Activated naive CD4-positive, alpha-beta T cell treated with anti-CD3 and anti-CD28 coated beads, Interleukin-2, amount 50 U/mL, for 16 hours (primary cell): ENCODE measurements at regions not wholly inside any gene's neighbourhood (a gene's known extent, or its start where the extent isn't known, plus 50 kb on each side); places are given as distances from the start of the nearest gene placed in this dataset.

Source experiments
- DNase-seq: peaks from one replicate; pipeline ENCODE4 v3.0.0-alpha.2; 2020

- no peak for DNase-seq
Measured at GRCh38 chr10:29962166-29962850, 97.1 kb downstream of the JCAD start.

- DNase-seq = no peak
Measured at GRCh38 chr10:29961351-29961750, 98.0 kb downstream of the JCAD start.

GRCh38 chr10:29960261-29960660 is 99.1 kb downstream of the JCAD start:
- no peak for DNase-seq

- DNase-seq = no peak
Measured at GRCh38 chr10:29959586-29959985, 99.8 kb downstream of the JCAD start.

- no peak for DNase-seq
Measured at GRCh38 chr10:29958440-29958839, 100.9 kb downstream of the JCAD start.

DNA sequence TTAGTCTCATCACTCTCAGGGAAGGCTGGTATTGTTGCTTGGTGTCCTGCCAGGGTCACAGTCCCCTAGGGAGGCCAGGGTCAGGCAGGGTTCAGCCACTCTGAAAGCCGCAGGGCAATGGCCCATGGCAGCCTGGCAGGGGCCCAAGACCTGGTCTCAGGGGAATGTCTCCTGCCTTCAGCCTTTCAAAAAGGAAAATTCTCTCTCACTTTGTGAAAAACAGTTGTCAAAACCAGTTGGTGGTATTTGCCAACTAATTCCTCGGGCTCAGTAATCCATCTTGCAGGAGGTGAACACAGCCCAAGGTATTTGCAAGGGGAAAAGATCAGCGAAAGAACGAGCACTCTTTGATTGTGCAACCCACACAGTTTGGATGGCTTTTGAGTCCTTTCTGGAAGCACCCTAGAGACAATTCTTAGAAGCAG is 101.5 kb downstream of the JCAD start:
- no peak for DNase-seq

DNA sequence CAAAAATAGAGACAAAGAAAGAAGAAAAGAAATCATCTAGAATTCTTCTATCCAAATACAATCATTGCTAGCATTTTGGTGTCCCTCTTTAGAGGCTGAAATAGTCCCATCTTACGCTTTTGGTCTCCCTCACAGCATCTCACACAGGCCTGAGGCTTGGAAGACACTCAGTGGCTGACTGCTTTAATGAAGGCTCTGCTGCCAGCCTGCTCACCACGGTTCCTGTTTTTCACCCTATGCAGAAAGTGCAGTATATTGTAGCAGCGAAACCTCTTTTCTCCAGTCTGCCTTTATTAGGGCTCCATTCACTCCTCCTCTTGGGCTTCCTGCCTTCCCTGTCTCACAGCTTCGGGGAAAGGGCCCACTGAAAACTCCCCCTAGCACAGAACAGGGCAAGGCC is 102.2 kb downstream of the JCAD start:
- DNase-seq = no peak

DNA sequence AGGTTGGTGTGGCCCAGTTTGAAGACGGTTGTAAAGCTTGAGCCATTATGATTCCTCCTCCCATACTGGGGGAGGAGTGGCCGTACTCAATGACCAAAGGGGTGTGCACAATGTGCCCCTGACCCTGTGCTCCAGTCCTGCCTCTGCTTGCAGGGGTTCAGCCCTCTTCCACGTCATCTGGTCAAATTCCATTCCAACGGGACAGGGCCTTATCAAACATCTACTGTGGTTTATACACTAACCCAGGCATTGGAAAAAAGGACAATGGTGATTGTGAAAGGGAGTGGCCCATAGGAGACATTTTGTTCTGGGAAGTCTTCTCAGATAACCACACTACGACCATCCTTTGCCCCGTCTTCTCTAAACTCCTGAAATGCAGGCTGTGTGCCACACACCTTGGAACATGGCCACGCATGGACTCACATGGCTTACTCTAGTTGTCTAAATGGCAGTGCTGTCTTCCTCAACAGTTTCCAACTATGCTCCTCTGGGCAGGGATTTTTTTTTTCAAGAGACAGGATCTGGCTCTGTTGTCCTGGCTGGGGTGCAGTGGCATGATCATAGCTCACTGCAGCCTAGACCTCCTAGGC is 103.0 kb downstream of the JCAD start:
- no peak for DNase-seq

DNA sequence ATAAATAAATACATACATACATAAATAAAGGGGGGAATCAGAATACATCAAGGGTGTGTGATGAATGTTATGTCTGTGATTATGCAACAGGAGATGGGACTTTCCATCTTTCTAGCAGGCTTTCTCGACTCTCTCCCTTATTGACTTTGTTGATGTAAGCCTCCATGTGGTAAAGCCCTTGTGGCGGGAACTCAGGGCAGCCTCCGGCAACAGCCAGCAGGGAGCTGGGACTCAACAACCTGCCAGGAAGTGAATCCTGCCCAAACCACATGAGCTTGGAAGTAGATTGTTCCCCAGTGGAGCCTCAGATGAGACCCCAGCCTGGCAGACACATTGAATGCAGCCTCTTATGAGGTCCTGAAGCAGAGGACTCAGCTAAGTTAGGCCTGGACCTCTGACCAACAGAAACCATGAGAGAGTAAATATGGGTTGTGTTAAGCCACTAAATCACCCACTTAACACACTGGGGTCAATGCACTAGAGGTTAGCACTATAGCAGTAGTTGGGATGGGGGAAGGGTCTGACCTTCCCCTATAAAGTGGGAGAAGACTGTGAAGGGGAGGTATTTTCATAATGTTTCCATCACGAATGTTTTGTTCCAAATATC is 104.0 kb downstream of the JCAD start:
- no peak for DNase-seq

GRCh38 chr10:29951441-29951931 is 107.9 kb downstream of the JCAD start:
- no peak for DNase-seq

- DNase-seq = no peak
Measured at GRCh38 chr10:29950391-29950790, 109.0 kb downstream of the JCAD start.

- DNase-seq = no peak
Measured at GRCh38 chr10:29949411-29950011, 109.9 kb downstream of the JCAD start.

DNA sequence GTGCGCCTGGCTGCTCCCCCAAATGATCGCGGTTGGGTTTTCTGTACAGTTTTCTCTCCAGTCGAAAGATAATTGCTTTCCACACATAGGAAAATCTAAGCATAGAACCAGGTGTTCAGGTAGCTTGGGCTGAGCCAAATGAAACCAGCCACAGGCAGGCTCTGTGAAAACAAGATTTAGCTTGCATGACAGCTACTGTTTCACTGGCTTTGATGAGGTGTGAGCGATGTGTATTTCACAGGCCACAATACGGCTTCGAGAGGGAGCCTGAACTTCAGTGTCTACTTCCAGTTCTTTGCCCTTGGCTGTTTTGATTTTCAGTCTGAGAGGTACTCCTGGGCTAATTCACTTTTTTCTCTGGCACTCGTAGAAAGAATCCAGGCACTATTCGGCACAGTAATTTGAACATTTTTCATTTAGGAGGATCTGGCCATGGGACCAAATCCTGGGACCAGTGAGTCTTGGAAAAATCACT is 110.5 kb downstream of the JCAD start:
- no peak for DNase-seq

DNA sequence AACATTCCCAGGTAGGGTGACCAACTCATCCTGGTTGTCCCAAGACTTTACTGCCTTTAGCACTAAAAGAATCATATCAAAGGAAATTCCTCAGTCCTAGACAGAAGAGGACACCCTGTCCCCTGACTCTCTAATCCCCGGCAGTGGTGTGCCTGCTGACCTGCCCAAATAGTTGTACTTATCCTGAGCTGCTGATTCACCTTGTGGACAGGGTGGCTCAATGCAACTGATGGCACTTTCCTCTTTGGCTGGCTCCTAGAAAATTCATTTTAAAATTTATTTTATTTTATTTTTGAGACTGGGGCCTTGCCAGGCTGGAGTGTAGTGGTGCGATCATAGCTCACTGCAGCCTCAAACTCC is 111.7 kb downstream of the JCAD start:
- DNase-seq = no peak

DNA sequence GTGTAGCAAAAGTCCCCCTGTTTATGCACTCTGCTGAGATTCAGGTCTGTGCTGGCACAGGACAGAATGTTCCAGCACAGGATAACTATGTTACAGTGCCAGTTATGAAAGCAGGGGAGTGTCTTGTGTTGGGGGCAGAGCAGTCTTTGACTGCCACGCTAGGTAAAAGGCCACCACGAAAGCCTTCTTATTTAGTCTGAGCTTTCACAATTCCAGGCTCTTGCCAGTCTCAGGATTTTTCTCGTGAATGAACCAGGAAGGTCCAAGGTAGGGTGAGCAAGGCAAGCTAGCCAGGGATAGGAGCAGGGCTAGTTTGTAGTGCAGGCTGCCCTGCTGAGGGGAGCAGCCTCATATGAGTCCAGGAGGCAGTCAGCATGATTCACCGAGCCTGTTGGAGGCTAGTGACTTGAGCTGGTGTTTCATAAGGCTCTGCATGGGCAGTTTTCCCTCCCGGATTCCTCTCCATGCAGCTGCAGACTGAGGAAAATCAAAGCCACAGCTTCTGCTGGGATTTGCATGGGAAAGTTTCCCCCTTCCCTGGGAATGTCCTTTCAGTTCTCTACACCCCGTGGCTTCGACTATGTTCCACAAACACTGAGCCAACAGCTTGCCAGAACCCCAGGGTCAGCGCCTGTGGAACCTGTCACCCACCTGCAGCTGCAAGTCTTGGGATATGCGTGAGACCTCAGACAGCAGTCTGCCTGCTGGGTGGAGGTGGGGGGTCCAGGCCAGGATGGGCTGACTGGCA is 112.3 kb downstream of the JCAD start:
- no peak for DNase-seq

- DNase-seq = no peak
Measured at GRCh38 chr10:29946614-29946952, 112.8 kb downstream of the JCAD start.

DNA sequence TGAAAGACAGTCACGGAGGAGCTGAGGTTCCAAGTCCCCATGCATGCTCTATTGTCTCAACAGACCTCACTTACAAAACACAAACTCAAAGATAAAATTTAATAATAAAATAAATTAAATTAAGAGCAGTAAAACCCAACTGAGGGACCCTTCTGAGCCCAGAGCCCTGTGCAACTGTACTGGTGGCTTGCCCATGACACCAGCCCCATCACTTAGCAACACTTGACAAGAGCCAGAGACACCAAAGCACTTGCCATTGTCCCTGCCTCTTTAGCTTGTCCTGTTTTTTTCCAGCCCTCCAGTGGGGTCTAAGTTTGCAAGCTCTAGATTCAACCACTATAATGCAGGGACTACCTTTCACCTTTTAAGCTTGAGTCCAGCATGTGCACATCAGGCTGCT is 117.9 kb downstream of the JCAD start:
- DNase-seq = no peak

- DNase-seq = no peak
Measured at GRCh38 chr10:29932991-29933390, 126.4 kb downstream of the JCAD start.

DNA sequence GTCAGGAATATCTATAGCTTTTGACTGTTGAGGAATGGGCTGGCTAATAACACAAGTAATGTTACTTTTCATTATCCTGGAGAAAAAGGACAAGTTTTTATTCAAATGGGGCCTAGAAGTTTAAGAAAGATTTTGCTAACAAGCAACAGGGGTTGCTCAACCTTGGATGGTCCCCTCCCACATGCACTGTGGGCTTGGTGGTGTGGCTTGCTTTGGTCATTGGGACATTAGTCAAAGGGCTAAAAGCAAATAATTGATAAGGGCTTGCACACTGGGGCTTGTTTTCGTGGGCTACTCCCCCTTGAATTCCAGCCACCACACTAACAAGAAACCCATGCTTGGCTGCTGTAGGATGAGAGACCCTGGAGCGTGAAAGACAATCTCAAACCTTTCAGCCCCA is 127.6 kb downstream of the JCAD start:
- DNase-seq = no peak

DNA sequence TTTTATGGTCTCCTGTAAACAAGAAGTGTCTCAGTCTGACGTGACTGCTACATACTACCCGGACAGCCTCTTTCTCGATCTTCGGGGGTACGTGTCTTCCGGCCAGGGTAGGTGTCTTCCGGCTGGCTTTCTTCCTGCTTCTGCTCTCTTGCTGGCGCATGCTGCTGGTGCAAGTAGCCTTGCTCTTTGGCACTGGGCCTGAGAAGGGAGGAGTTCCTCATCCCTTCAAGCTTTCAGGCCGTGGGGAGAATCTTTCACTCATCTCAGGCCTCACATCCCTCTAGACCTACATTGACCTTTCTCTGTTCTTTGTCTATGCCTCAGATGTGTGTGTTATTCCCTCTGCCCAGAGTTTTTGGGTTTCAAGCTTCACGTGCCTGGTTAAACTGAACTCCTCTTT is 130.4 kb downstream of the JCAD start:
- no peak for DNase-seq

DNA sequence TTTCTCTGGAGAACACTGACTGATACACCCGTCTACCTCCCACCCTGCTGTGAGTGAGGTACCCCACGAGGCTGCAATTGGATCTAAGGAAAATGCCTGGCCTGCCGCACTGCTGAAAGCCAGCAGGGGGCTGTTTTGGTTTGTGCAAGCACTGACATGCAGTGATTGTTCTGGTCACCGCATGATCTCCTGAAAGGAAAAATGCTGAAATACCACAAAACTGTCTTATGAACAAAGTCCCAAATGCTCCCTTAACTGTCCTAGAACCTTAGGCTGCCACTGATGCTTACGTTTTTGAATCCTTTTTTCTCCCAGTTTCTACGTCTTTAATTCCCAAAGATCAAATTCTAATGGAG is 132.7 kb downstream of the JCAD start:
- DNase-seq = no peak

DNA sequence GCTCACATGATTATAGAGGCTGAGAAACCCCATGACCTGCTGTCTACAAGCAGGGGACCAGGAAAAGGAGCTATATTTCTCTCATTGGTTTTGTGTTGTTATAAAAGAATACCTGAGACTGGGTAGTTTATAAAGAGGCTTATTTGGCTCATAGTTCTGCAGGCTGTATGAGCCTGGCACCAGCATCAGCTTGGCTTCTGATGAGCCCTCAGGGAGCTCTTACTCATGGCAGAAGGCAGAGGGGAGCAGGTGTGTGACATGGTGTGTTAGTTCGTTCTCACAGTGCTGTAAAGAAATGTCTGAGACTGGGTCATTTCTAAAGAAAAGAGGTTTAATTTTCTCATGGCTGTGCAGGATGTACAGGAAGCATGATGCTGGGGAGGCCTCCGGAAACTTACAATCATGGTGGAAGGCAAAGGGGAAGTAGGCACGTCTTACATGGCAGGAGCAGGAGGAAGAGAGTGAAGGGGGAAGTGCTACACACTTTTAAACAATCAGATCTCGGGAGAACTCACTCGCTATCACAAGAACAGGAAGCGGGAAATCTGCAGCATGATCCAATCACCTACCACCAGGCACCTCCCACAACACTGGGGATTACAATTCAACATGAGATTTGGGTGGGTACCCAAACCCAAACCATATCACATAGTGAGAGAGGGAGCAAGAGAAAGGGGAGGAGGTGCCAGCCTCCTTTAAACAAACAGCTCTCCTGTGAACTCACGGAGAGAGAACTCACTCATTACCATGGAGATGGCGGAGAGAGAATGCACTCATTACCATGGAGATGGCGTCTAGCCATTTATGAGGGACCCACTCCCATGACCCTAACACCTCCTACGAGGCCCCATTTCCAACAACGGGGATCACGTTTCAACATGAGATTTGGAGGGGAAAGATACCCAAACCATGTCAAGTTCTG is 133.4 kb downstream of the JCAD start:
- DNase-seq = no peak
